GM12892 (cell line): ENCODE measurements at regions not wholly inside any gene's neighbourhood (a gene's known extent, or its start where the extent isn't known, plus 50 kb on each side); places are given as distances from the start of the nearest gene placed in this dataset.

Source experiments
- POLR2A ChIP-seq: IDR thresholded peaks from 2 replicates; pipeline ENCODE4 v1.6.1; 2011; ENCODE audit warnings: low read depth, low read length, control low read depth
- POLR2AphosphoS5 ChIP-seq: IDR thresholded peaks from 2 replicates; pipeline ENCODE4 v1.6.1; 2011; ENCODE audit warnings: low read depth, low read length, control low read depth
- TAF1 ChIP-seq: IDR thresholded peaks from 2 replicates; pipeline ENCODE4 v1.6.1; 2011; ENCODE audit warnings: low read depth, mild to moderate bottlenecking, control low read depth, low read length, borderline replicate concordance

DNA sequence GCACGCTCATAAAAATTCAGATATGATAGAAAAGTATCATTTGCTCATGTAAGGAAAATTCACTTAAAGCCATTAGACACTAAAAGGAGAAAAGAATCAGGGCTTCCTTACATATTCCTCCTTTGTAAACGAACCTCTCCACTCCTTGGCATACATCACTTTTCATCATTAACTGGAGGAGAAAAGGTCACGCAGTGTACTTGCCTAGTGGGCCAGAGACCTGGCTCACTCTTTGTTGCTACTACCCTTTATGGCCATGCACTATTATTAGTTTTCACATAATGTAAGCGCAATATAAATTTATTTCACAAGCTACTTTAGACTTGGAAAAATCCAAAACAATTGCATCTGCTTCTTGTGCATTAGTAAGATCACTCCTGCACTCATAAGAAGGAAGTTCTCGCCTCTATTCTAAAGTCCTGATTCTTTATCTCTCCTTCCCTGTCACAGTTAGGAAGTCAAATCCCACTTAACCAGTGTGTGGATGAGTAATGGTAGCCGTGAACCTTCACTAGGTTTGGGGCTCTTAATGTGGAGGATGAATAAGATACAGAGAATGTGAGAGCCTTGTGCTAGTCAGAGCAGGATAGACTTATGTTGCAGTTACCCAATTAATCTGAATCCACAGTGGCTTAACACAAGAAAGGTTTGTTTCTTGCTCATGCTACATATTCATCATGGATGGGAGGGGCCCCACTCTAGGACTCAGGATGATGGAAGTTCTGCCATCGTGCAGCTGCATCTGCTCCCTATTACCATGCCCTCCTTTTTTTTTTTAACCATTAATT is 115.0 kb upstream of the GLS start:
- TF ChIP-seq POLR2A (no peak), POLR2AphosphoS5 (no peak), TAF1 (no peak)
